Liver (tissue), 3 donors: ENCODE measurements at regions not wholly inside any gene's neighbourhood (a gene's known extent, or its start where the extent isn't known, plus 50 kb on each side); places are given as distances from the start of the nearest gene placed in this dataset.

ENCODE experiments used
- EGR1 ChIP-seq, 2 donors: IDR thresholded peaks; 2 replicates each; pipeline ENCODE4 v1.6.1; 2016 to 2018; ENCODE audit warnings: antibody characterized with exemption in 2 of 2, low read depth in 2 of 2
- FOXA1 ChIP-seq: IDR thresholded peaks from 2 replicates; pipeline ENCODE4 v1.6.1; 2016; ENCODE audit warnings: antibody characterized with exemption
- GABPA ChIP-seq, 2 donors: IDR thresholded peaks in 1 of 2; conservative IDR thresholded peaks in 1 of 2; 2 replicates each; pipeline ENCODE4 v1.6.1; 2016; ENCODE audit warnings: antibody characterized with exemption in 2 of 2, mild to moderate bottlenecking in 1 of 2, moderate library complexity in 1 of 2
- TF ChIP-seq, protein P1 (sequence below): fragments of 150-350 bp; IDR thresholded peaks from 2 replicates; pipeline ENCODE4 v1.5.1; 2017; ENCODE audit warnings: improper control_type of control experiment, low read depth, low read length; ENCODE audit not compliant: missing input control
- TF ChIP-seq, protein P2 (sequence below): IDR thresholded peaks from 2 replicates; pipeline ENCODE4 v1.6.1; 2016; ENCODE audit warnings: antibody characterized with exemption, mild to moderate bottlenecking
- TF ChIP-seq, protein P3 (sequence below): IDR thresholded peaks from 2 replicates; pipeline ENCODE4 v1.6.1; 2016; ENCODE audit warnings: antibody characterized with exemption
- TF ChIP-seq, protein P4 (sequence below): IDR thresholded peaks from 2 replicates; pipeline ENCODE4 v1.6.1; 2016; ENCODE audit warnings: antibody characterized with exemption
- donor health status: healthy.
- donor health status: healthy.

DNA sequence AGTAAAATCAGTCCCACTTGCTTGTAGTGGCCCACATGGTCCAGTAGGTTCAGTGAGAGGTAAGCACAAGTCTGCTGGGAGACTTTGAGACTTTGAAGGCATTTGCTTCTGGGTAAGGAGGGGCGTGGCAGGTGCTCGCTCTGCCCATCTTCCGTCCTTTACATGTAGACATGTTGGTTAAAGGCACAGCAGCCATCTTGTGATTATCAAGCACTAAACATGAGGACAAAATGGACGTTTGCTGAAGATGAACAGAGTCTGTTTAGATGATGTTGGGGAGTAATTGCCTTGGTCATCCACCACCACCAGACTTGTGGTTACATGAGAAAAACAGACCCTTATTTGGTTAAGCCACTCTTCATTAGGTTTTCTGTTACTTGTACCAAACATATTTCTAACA, 252.8 kb upstream of the PARD3B start:
- TF ChIP-seq, protein P1, sequence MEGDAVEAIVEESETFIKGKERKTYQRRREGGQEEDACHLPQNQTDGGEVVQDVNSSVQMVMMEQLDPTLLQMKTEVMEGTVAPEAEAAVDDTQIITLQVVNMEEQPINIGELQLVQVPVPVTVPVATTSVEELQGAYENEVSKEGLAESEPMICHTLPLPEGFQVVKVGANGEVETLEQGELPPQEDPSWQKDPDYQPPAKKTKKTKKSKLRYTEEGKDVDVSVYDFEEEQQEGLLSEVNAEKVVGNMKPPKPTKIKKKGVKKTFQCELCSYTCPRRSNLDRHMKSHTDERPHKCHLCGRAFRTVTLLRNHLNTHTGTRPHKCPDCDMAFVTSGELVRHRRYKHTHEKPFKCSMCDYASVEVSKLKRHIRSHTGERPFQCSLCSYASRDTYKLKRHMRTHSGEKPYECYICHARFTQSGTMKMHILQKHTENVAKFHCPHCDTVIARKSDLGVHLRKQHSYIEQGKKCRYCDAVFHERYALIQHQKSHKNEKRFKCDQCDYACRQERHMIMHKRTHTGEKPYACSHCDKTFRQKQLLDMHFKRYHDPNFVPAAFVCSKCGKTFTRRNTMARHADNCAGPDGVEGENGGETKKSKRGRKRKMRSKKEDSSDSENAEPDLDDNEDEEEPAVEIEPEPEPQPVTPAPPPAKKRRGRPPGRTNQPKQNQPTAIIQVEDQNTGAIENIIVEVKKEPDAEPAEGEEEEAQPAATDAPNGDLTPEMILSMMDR = no peak
- TF ChIP-seq, protein P2, sequence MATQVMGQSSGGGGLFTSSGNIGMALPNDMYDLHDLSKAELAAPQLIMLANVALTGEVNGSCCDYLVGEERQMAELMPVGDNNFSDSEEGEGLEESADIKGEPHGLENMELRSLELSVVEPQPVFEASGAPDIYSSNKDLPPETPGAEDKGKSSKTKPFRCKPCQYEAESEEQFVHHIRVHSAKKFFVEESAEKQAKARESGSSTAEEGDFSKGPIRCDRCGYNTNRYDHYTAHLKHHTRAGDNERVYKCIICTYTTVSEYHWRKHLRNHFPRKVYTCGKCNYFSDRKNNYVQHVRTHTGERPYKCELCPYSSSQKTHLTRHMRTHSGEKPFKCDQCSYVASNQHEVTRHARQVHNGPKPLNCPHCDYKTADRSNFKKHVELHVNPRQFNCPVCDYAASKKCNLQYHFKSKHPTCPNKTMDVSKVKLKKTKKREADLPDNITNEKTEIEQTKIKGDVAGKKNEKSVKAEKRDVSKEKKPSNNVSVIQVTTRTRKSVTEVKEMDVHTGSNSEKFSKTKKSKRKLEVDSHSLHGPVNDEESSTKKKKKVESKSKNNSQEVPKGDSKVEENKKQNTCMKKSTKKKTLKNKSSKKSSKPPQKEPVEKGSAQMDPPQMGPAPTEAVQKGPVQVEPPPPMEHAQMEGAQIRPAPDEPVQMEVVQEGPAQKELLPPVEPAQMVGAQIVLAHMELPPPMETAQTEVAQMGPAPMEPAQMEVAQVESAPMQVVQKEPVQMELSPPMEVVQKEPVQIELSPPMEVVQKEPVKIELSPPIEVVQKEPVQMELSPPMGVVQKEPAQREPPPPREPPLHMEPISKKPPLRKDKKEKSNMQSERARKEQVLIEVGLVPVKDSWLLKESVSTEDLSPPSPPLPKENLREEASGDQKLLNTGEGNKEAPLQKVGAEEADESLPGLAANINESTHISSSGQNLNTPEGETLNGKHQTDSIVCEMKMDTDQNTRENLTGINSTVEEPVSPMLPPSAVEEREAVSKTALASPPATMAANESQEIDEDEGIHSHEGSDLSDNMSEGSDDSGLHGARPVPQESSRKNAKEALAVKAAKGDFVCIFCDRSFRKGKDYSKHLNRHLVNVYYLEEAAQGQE = no peak
- no peak for TF ChIP-seq EGR1 (IDR thresholded peaks at IDR 0.05; ENCODE audit: low read depth in 2 of 2)
- TF ChIP-seq FOXA1 = no peak
- TF ChIP-seq, protein P3, sequence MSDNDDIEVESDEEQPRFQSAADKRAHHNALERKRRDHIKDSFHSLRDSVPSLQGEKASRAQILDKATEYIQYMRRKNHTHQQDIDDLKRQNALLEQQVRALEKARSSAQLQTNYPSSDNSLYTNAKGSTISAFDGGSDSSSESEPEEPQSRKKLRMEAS = no peak
- no peak for TF ChIP-seq GABPA (IDR thresholded peaks at IDR 0.05 in 1 of 2, conservative IDR thresholded peaks at IDR 0.05 in 1 of 2)
- TF ChIP-seq, protein P4, sequence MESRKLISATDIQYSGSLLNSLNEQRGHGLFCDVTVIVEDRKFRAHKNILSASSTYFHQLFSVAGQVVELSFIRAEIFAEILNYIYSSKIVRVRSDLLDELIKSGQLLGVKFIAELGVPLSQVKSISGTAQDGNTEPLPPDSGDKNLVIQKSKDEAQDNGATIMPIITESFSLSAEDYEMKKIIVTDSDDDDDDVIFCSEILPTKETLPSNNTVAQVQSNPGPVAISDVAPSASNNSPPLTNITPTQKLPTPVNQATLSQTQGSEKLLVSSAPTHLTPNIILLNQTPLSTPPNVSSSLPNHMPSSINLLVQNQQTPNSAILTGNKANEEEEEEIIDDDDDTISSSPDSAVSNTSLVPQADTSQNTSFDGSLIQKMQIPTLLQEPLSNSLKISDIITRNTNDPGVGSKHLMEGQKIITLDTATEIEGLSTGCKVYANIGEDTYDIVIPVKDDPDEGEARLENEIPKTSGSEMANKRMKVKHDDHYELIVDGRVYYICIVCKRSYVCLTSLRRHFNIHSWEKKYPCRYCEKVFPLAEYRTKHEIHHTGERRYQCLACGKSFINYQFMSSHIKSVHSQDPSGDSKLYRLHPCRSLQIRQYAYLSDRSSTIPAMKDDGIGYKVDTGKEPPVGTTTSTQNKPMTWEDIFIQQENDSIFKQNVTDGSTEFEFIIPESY = no peak
